NCI-H2107 (cell line): ENCODE measurements at regions not wholly inside any gene's neighbourhood (a gene's known extent, or its start where the extent isn't known, plus 50 kb on each side); places are given as distances from the start of the nearest gene placed in this dataset.
A peak's percentile ranks its signal among the peaks of the same experiment; 100 is the strongest.
"Not testable (repeated sequence)": the region's sequence is repeated elsewhere in the genome, so short reads cannot be mapped to it uniquely, and the experiment has no call there.

Experiments
- DNase-seq: peaks from one replicate; lab custom pipeline; 2025; lab: John Stamatoyannopoulos, UW

DNA sequence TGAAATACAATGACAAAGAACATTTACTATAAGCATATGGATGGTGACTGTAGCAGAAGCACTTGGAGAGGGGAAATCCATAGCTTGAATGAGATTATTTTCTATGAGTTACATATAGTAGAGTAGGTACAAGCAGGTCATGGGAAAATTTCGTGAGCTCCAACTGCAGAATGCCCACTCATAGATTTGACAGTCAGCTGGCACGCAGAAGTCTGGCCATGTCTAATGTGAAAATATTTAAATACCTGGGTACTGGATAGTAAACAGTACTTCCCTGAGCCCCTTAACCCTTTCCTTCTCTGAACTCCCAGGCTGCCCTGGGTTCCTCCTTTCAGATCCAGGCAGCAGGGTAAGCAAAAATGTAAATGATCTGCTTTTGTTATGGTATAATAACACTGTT lies 209.7 kb downstream of the OTUD1 start:
- DNase-seq, result no peak

DNA sequence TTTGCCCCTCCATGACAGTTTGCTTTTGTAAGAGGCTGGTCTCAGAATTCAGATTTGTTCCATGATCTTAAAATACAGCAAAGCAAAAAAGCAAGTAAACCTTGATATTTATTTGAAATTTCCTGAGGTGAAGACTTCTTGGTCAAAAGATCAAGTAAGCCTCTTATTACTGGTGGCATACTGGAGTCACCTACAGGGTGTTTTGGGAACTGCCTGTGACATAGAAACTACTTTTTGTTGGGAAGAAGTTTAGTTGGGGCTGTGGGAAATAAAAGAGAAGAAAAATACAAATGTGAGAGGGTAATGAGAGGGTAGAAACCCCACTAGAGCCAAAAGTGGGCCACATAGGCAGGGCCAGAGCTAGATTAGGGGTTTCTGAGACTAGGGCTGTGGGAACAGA lies 217.9 kb downstream of the OTUD1 start:
- DNase-seq, result no peak

DNA sequence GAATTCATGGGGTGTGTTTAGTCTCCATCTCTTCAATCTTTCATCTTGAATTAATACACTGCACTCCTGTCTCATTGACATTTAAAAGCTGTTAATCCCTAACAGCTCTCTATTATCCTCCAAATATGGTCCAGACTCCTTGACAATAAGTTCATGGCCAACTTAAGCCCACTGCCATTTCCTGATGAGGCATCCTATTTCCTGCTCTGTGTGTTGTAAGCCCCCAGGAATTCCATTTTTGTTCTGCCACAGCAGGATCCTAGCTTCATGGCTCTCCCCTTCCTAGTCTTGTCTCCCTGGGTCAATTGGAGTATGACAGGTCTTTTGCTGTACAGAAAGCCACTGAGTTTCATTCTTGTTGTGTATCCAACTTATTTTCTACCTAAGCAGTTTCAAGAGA lies 218.8 kb downstream of the OTUD1 start:
- DNase-seq, result no peak

DNA sequence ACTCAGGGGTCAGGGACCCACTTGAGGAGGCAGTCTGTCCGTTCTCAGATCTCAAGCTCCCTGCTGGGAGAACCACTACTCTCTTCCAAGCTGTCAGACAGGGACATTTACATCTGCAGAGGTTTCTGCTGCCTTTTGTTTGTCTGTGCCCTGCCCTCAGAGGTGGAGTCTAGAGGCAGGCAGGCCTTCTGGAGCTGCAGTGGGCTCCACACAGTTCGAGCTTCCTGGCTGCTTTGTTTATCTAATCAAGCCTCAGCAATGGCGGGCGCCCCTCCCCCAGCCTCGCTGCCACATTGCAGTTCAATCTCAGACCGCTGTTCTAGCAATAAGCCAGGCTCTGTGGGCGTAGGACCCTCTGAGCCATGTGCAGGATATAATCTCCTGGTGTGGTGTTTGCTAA lies 233.0 kb downstream of the OTUD1 start:
- DNase-seq, result not testable (repeated sequence)

DNA sequence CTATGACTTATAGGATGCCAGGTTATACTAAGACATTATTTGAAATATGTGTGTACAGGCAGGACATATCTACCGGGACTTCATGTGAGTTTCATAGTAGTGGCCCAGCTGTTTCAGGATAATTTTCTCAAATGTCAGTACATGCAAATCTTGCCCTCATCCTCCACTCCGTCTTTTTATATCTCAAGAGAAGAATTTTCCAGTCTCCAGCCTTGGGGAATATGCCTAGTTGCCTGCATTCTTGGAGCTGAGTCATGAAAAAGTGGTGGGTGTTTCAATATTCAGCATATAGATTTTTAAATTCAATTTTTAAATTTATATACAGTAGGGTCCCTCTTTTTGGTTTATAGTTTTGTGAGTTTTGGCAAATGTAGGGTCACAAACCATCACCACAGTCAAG lies 236.7 kb downstream of the OTUD1 start:
- no peak for DNase-seq

DNA sequence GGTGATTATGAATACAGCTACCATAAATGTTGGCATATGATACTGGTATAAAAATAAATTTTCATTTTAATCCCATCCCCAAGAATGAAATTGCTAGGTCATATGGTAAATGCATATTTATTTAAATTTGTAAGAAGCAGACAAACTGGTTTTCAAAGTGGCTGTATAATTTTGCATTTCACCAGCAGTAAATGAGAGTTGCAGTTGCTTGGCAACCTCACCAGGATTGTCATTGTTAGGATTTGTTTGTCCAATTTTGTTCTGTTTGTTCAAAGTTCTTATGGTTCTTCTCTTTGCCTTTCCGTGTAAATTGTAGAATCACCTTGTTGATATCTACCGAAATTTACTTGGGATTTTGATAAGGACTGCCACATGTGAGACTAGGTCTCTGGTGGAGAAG lies 237.4 kb downstream of the OTUD1 start:
- DNase-seq, result no peak

DNA sequence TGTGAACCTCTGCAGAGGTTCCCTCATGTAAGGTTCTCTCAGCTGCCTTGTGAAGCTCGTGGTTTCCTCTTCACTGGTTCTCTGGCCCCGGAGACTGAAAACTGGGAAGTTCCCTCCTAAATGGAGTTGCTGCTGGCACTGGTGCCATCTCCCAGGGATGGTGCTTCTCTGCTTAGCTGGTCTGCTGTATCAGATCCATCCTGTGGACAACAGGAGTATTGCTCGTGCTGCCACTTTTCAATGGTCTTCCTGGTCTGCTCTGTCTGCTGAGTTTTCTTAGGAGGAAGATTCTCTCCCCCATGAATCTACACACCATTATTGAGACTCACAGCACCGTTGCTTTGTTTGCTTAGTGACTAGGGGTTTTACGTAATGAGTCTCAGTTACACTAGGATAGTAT lies 247.8 kb downstream of the OTUD1 start:
- no peak for DNase-seq

DNA sequence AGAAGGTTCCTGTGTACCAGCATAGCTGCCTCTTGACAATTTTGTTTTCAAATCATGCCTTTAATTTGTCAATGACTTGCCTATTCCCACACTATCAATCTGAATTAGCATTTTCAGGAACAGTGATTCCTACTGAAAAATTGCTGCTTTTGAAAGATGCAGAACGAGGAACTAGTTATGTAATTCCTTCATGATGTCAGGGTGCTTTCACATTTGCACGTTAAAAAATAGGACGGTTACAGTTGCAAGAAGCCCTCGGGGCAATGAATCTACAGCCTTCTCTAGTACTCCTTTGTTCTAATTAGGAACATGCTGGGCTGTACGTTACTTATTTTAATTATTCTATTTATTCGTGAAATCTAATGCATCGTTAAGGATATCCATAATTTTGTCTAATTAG lies 253.9 kb downstream of the OTUD1 start:
- DNase-seq, result no peak

DNA sequence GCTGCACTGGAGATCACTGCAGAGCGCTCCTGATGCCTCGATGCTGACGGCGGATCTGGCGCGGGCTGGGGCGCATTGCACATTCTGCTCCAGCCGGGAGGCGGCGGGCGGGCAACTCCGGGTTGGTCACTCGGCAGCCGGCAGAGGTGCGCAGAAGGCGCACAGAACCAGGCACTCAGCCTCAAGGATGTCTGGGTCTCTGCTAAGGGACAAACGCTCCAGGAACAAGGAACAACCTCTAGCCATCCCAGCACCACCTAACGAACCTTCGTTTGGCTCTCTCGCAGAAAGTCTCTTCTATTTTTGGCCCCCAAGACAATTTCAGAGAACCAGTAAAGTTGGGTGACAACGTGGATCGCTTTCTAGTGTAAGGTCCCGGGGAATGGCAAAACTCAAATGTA lies 254.6 kb downstream of the OTUD1 start:
- no peak for DNase-seq

DNA sequence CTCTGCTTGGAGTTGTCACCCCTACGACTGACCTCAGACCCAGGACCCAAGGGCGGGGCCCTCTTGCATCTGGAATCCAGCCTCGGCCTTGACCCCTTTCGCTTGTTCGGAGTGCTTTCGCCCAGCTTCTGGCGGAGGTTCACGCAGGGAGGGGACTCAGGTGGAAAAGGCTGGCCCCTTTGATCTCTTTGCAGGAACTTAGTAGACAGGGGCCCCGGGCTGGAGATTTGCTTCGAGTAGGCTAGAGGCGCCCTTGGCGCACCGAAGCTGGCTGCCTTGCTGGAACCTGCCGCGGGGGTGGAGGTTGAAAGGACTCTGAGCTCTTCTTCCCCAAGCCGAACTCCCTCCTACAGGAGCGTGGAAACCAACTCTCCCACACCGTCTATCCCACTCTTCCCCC lies 255.1 kb downstream of the OTUD1 start:
- DNase-seq, result no peak

DNA sequence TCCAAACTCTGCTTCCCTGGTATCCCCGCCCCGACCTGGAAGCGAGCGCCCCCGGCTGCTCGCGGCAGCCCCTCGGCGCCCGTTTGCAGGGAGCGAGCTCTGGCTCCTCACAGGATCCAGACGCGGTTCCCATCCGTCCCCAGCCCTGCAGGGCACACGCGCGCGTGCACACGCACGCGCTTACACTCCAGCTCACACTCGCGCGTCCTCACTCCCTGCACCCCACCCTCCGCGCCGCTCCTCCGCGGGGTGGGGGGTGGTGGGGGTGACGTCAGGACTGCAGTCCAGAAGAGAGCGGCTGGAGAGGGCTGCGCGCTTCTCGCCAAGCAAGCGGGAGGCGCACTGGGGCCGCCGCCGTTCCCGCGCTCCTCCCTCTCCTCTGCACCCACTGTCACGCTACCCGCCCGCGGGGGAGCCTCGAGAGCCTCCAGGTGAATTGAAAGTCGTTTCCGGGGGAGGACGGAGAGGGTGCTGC lies 255.6 kb downstream of the OTUD1 start:
- DNase-seq, result no peak

DNA sequence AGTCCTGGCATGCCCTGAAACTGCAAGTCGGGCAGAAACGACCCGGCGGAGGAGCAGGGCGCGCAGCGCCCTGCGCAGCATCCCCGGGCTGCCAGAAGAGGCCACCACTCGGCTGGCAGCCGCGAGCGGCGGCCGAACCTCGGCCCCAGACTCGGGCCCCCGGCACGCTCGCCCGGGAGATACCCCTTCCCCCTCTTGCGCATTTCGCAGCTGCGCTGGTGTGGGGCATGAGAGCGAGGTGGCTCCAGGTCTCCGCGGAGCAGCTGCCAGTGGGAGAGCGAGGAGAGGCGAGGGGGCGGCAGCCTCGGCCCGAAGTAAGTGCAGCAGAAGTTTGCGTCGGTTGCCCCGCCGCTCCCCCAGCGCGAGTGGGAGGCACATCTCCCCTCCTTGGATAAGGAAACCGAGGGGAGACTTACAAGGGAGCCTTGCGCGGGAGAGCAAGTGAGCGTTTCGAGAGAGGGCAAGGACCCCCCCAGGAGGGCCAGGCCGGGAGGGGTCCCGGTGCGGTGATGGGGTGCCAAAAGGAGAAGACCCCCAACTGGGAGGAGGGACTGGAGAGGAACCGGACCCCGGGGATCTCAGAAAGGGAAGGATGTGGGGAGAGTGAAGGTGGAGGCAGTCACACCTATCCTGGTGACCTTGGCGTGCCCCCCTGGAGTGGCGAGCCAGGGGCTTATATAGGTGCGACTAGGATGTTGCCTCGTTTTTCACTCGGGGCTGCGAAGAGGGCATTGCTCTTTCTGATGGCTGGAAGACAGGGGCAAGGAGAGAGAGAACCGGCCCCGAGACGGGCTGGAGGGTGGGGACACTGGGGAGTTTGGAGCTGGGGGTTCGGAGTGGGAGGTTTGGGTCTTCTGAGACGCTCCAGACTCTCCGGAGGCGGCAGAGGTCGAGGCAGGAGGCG lies 256.3 kb downstream of the OTUD1 start:
- no peak for DNase-seq

DNA sequence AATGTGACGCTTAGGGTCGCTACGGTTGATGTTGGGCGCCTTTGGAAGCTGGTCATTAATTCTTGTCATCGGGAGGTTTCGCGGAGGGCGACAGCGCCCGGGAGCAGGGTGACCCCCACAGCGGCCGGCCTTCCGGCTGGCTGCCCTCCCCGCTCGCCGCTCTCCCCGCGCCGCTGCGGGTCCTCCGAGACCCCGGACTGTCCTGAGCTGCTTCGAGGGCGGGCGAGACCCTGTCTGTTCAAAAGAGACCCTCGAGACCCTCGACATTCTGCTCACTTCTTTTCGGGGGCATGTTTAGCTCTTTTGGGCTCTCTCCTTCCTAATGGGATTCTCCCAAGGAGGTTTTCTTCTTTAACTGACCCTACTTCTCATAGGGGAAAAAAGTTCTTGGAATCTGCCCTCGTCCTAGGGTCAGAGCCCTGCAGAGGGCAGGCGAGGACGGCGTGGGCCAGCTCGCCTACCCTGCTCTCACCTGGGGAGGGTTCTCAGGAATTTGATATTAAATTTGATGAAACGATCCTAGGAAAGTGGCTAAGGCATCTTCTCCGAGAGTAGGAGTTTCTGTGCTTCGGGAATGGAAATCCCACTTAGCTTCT lies 257.0 kb downstream of the OTUD1 start:
- DNase-seq, result no peak

DNA sequence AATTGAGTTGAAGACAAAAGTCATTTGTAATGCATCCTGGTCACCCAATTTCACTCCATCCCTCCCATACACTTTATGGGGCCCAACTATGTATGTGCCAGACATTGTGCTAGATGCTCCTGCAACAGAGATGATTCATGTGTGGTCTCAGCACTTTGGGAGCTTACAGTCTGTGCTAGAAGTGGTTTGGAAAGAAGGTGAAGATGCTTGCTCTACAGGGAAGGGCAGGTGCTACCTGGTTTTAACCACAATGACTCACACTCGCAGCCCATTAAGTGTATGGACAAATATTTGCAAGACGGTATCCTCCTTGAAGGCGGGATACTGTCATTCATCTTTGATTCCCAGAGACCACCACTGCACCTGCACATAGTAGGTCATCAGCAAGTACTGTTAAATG lies 257.6 kb downstream of the OTUD1 start:
- DNase-seq, result no peak

DNA sequence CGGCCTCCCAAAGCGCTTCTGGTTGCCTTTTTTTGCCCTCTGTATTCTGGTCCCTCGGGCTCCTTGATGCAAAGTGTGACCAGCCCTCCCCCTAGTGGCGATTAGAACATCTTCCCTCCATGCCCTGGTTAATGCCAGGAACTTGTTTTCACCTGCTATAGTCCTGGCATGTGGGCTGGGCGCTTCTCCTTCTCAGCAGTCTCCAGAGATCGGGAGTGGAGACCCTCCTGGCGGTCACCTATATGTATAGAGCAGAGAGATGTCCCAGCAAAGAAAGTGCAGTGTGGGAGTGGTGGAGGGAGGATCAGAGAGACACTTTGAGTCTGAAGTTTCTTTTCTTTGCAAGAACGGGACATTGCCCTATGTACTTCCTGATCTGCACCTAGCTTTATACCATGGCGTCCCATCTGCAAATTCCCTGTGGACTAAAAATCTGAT lies 264.1 kb downstream of the OTUD1 start:
- DNase-seq, result peak; percentile 7

DNA sequence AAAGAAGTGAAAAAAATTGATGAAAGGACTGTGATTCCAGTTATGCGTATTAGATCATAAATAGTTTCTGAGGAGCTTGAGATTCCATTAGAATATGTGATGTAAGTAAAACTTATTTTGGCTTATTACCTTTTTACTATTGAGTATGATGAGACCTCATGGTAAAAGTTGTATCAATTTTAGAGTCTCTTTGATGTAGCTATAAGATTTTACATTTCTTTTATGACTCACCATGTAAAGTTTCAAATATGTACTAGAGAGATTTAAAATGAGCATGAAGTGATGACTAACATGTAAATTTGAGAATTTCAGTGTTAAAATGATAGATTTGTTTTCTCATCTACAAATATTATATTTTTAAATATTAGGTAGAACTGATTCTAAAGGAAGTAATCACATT lies 276.5 kb downstream of the OTUD1 start:
- no peak for DNase-seq

DNA sequence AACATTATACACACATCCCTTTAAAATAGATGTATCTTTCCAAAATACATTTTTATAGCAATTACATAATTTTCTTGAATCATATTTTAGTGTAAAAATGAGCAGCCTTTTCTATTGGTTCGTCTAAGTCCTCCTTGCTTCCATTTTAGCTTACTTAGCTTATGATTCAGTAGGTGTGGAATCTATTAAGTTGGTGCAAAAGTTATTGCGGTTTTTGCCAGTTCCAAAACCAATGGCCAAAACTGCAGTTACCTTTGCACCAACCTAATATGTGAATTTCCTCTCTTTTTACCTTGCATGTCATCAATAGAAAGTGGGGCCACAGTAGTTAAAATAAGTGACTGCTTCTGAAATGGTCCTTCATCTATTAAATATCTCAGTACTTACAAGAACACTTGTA lies 279.0 kb downstream of the OTUD1 start:
- DNase-seq, result no peak

DNA sequence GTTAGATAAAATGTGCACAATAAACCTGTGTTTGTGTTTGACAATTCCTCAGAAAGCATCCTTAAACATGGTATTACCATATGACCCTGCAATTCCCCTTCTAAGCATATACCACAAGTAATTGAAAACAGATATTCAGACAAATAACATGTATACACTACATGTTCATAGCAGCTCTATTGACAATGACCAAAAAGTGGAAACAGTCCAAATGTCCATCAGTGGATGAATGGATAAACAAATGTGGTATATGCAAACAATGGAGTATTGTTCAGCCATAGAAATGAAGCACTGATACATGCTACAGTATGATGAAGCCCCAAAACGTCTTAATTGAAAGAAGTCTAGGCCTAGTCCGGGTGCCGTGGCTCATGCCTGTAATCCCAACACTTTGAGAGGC lies 280.1 kb downstream of the OTUD1 start:
- no peak for DNase-seq

DNA sequence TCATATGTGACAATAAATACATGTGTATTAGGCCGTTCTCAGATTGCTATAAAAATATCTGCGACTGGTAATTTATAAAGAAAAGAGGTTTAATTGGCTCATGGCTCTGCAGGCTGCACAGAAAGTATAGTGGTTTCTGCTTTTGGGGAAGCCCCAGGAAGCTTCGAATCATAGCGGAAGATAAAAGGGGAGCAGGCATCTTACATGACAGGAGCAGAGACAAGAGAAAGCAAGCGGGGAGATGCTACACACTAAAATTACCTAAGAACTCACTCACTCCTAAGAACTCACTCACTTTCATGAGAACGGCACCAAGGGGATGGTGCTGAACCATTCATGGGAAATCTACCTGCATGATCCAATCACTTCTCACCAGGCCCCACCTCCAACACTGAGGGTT lies 284.9 kb downstream of the OTUD1 start:
- DNase-seq, result no peak

DNA sequence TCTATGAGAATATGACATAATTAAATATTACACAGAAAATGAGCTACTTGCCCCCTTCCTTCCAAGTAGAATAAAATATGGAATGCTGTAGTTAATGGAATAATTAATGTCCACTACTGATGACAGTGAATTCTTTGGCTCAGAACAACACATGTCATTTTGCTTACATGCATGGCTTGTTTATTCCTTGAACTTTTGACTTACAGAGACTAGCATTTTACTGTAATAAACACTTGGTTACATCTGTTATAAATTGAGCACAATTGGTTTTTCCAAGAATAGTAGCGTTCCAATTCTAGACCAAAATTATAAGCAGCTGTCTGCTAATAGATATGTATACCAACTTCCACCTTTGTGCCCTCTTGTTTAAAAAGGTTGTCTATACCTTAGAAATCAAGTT lies 286.7 kb downstream of the OTUD1 start:
- no peak for DNase-seq

DNA sequence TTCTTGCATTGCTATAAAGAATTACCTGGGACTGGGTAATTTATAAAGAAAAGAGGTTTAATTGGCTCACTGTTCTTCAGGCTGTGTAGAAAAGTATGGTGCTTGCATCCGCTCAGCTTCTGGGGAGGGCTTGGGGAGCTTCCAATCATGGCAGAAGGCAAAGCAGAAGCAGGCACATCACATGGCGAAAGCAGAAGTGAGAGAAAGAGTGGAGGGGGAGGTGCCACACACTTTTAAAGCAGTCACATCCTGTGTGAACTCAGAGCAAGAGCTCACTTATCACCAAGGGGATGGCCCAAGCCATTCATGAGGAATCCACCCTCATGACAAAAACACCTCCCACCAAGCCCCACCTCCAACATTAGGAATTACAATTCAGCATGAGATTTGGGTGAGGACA lies 303.5 kb downstream of the OTUD1 start:
- DNase-seq, result no peak

DNA sequence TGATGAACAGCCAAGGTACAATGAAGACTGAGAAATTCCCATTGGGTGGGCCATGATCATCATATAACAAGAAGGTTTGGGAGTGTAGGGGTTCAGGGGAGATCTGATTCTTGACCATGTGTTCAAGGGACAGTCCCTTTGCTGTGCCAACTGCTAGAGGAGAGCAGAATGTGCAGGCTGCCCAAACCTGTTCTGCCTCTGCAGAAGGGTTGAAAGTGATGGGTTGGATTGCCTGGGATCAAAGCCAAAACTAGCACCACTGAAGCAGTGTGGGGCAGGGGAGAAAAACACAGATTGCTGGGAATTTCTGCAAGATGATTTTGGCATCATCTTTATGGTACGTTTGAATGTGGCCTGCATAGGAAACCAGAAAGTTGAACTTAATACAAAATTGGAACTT lies 303.9 kb downstream of the OTUD1 start:
- DNase-seq, result no peak

DNA sequence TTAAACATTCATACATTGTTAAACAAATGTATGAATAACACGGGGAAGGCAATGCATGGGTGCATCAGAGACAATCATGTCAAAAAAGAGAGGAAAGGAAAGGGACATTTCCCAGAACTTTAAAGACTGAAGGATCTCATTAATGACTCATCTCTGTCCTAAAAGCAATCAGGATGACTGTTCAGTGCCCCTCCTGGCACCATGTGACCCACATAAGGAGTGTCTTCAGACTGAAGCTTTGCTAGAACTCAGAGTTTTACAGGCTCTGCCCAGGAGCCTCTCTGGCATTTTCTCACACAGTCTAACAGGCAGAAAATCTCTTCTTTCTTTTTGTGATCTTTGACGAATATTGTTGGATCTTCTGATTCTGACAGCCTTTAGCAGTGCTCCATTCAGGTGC lies 315.3 kb downstream of the OTUD1 start:
- no peak for DNase-seq

DNA sequence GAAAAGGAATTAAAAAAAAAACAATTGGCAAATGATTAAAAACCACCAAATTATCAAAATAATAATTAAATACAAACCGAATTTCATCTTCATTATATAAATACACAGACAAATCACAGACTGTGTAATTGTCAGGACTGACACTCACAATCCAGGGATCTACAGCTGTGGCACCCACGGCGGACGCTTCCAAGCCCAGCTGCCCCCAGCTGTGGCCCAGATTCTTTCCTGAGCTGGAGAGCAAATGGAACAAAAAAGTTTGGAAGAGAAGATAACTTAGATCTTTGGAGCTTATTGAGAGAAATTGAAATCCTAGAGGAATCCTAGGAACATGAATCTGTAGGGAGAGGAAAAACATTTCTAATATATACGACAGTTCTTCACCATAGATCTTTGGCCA lies 316.1 kb downstream of the OTUD1 start:
- DNase-seq, result no peak
